ENCODE measurements at regions not wholly inside any gene's neighbourhood (a gene's known extent, or its start where the extent isn't known, plus 50 kb on each side); places are given as distances from the start of the nearest gene placed in this dataset.
"Not testable (repeated sequence)": the region's sequence is repeated elsewhere in the genome, so short reads cannot be mapped to it uniquely, and the experiment has no call there.

- H3K36me3 ChIP-seq, result no peaks in the 10 kb centered on the region
- H3K9me3 ChIP-seq, result no peaks in the 10 kb centered on the region
- DNase-seq, result no peak
- no peaks in the 10 kb centered on the region for H3K4me1 ChIP-seq
- no peak overlapping the region for H3K27ac ChIP-seq
- intact Hi-C loops (cut with DNase I), result no loop called here
- H3K9ac ChIP-seq (ENCODE audit: low read depth in 2 of 2, low read length in 2 of 2), result no peak overlapping the region
- no peak overlapping the region for H3K4me3 ChIP-seq
- no peak for TF ChIP-seq CTCF (IDR thresholded peaks at IDR 0.05)
- H3K27me3 ChIP-seq, result no peaks in the 10 kb centered on the region
These were observed 152.1 kb downstream of the TTLL2 start for GRCh38 chr6:167476844-167477595.

- intact Hi-C loops (cut with DNase I), result no loop called here
- no peak for DNase-seq
- H3K9me3 ChIP-seq, result no peaks in the 10 kb centered on the region
These were observed 152.8 kb downstream of the TTLL2 start for GRCh38 chr6:167477688-167478087.

GRCh38 chr6:167479301-167479700 lies 154.4 kb downstream of the TTLL2 start:
- Histone ChIP-seq H3K9me3 (no peaks in the 10 kb centered on the region), H3K27me3 (no peaks in the 10 kb centered on the region), H3K9ac (ENCODE audit: low read depth in 2 of 2, low read length in 2 of 2) (no peak overlapping the region), H3K36me3 (no peaks in the 10 kb centered on the region), H3K4me3 (no peak overlapping the region), H3K4me1 (no peaks in the 10 kb centered on the region), H3K27ac (no peak overlapping the region)
- no peak for DNase-seq
- no peak for TF ChIP-seq CTCF (IDR thresholded peaks at IDR 0.05)
- intact Hi-C loops (cut with DNase I), result no loop called here

More at GRCh38 chr6:167477688-167478087, 152.8 kb downstream of the TTLL2 start:
- TF ChIP-seq CTCF (IDR thresholded peaks at IDR 0.05), result no peak
- Histone ChIP-seq H3K36me3 (no peaks in the 10 kb centered on the region), H3K4me3 (no peak overlapping the region), H3K4me1 (no peaks in the 10 kb centered on the region), H3K9ac (ENCODE audit: low read depth in 2 of 2, low read length in 2 of 2) (no peak overlapping the region), H3K27me3 (no peaks in the 10 kb centered on the region), H3K27ac (no peak overlapping the region)

GRCh38 chr6:167479901-167480648 lies 155.2 kb downstream of the TTLL2 start:
- intact Hi-C loops (cut with DNase I), result no loop called here
- Histone ChIP-seq H3K9me3 (no peaks in the 10 kb centered on the region), H3K36me3 (no peaks in the 10 kb centered on the region), H3K9ac (ENCODE audit: low read depth in 2 of 2, low read length in 2 of 2) (no peak overlapping the region), H3K4me3 (no peak overlapping the region), H3K27me3 (no peaks in the 10 kb centered on the region), H3K27ac (no peak overlapping the region), H3K4me1 (no peaks in the 10 kb centered on the region)
- no peak for TF ChIP-seq CTCF (IDR thresholded peaks at IDR 0.05)
- no peak for DNase-seq

- no peaks in the 10 kb centered on the region for H3K9me3 ChIP-seq
- no peaks in the 10 kb centered on the region for H3K4me1 ChIP-seq
- H3K27me3 ChIP-seq, result no peaks in the 10 kb centered on the region
- H3K36me3 ChIP-seq, result no peaks in the 10 kb centered on the region
- no peak overlapping the region for H3K9ac ChIP-seq (ENCODE audit: low read depth in 2 of 2, low read length in 2 of 2)
- TF ChIP-seq CTCF (IDR thresholded peaks at IDR 0.05), result no peak
- no peak for DNase-seq
- H3K27ac ChIP-seq, result no peak overlapping the region
- intact Hi-C loops (cut with DNase I), result no loop called here
- no peak overlapping the region for H3K4me3 ChIP-seq
These were observed 156.5 kb downstream of the TTLL2 start for GRCh38 chr6:167481307-167481926.

- H3K9me3 ChIP-seq, result not testable (repeated sequence)
These were observed 157.9 kb downstream of the TTLL2 start for GRCh38 chr6:167482801-167483200.

More at GRCh38 chr6:167482801-167483200, 157.9 kb downstream of the TTLL2 start:
- H3K36me3 ChIP-seq; H3K4me3 ChIP-seq; H3K27ac ChIP-seq; H3K4me1 ChIP-seq; H3K9ac ChIP-seq (ENCODE audit: low read depth in 2 of 2, low read length in 2 of 2); H3K27me3 ChIP-seq; intact Hi-C loops (cut with DNase I); DNase-seq: not testable (repeated sequence)

All from colonic mucosa (tissue), 4 donors.